ENCODE measurements at regions not wholly inside any gene's neighbourhood (a gene's known extent, or its start where the extent isn't known, plus 50 kb on each side); places are given as distances from the start of the nearest gene placed in this dataset.

- Histone ChIP-seq H2BK15ac (ENCODE audit: low read depth, low read length) (no peak overlapping the region), H2BK5ac (ENCODE audit: insufficient read length, low read length) (no peak overlapping the region), H3K56ac (ENCODE audit: insufficient read length, low read depth, low read length) (no peak overlapping the region), H3K4ac (ENCODE audit: low read depth, low read length) (no peak overlapping the region), H3K14ac (ENCODE audit: insufficient read depth, low read length) (no peak overlapping the region), H3T11ph (ENCODE audit: low read length) (no peak overlapping the region), H3K79me2 (ENCODE audit: insufficient read depth, low read length) (no peaks in the 10 kb centered on the region), H2BK120ac (ENCODE audit: low read depth, low read length, poor library complexity, severe bottlenecking) (no peak overlapping the region), H2BK20ac (ENCODE audit: low read depth, low read length, poor library complexity, severe bottlenecking) (no peak overlapping the region), H3K9ac (ENCODE audit: extremely low read depth, insufficient read length, low read length) (no peak overlapping the region), H3K23ac (ENCODE audit: insufficient read length, low read depth, low read length) (no peak overlapping the region), H2BK12ac (ENCODE audit: insufficient read length, low read depth, low read length) (no peak overlapping the region), H3K4me2 (ENCODE audit: insufficient read depth, insufficient read length, low read length) (no peak overlapping the region), H3K23me2 (ENCODE audit: insufficient read length, low read depth, low read length, poor library complexity, severe bottlenecking) (no peaks in the 10 kb centered on the region), H4K5ac (ENCODE audit: insufficient read length, low read depth, low read length) (no peak overlapping the region), H4K8ac (replicated peaks; ENCODE audit: insufficient read length, low read depth, low read length) (no peak overlapping the region), H2AK5ac (ENCODE audit: insufficient read length, low read length) (no peak overlapping the region), H3K79me1 (ENCODE audit: insufficient read depth, low read depth, low read length, poor library complexity, severe bottlenecking) (no peaks in the 10 kb centered on the region), H4K20me1 (ENCODE audit: control insufficient read depth, insufficient read depth, insufficient read length) (no peaks in the 10 kb centered on the region), H3K18ac (ENCODE audit: insufficient read length, low read depth, low read length) (no peak overlapping the region), H2AFZ (ENCODE audit: low read length) (no peak overlapping the region), H3K9me3 (ENCODE audit: control insufficient read depth, low read depth, low read length) (no peaks in the 10 kb centered on the region), H3K27ac (ENCODE audit: insufficient read length, low read depth, low read length) (no peak overlapping the region), H3K27me3 (ENCODE audit: insufficient read depth, low read length) (no peaks in the 10 kb centered on the region), H4K91ac (ENCODE audit: insufficient read length, low read depth, low read length) (no peak overlapping the region), H3K4me1 (ENCODE audit: insufficient read depth, low read length) (peaks cover 8% of the 10 kb centered on the region; the same call in 1 of the 2 replicates)
- H3K36me3 Mint-ChIP-seq (ENCODE audit: insufficient read depth in 1 of 3, low read depth in 3 of 3), result no peaks in the 10 kb centered on the region; a peak in 1 of 7 replicates
- H3K9me3 Mint-ChIP-seq, result peaks cover 0 to 3% of the 10 kb centered on the region in 2 experiments; a peak in 2 of 5 replicates
- no peak overlapping the region for H3K4me3 Mint-ChIP-seq
- peak overlapping the region in 1 of 3 experiments; percentile 26; a peak in 1 of 7 replicates for H3K27ac Mint-ChIP-seq
- H3K27me3 Mint-ChIP-seq (ENCODE audit: low read depth), result no peaks in the 10 kb centered on the region
- no CpG with 5 or more reads among the region's 9 CpGs for WGBS (ENCODE audit: extremely low coverage, insufficient read length, low lambda C conversion rate)
- no peak for DNase-seq
- H3K4me1 Mint-ChIP-seq, result peaks cover 26 to 38% of the 10 kb centered on the region in 2 experiments
- TF ChIP-seq, protein P1, sequence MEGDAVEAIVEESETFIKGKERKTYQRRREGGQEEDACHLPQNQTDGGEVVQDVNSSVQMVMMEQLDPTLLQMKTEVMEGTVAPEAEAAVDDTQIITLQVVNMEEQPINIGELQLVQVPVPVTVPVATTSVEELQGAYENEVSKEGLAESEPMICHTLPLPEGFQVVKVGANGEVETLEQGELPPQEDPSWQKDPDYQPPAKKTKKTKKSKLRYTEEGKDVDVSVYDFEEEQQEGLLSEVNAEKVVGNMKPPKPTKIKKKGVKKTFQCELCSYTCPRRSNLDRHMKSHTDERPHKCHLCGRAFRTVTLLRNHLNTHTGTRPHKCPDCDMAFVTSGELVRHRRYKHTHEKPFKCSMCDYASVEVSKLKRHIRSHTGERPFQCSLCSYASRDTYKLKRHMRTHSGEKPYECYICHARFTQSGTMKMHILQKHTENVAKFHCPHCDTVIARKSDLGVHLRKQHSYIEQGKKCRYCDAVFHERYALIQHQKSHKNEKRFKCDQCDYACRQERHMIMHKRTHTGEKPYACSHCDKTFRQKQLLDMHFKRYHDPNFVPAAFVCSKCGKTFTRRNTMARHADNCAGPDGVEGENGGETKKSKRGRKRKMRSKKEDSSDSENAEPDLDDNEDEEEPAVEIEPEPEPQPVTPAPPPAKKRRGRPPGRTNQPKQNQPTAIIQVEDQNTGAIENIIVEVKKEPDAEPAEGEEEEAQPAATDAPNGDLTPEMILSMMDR (conservative IDR thresholded peaks at IDR 0.05), result no peak
These were observed 710.1 kb upstream of the STXBP6 start for GRCh38 chr14:25759920-25760655.

All from H9 (cell line).